ENCODE measurements at regions not wholly inside any gene's neighbourhood (a gene's known extent, or its start where the extent isn't known, plus 50 kb on each side); places are given as distances from the start of the nearest gene placed in this dataset.

DNA sequence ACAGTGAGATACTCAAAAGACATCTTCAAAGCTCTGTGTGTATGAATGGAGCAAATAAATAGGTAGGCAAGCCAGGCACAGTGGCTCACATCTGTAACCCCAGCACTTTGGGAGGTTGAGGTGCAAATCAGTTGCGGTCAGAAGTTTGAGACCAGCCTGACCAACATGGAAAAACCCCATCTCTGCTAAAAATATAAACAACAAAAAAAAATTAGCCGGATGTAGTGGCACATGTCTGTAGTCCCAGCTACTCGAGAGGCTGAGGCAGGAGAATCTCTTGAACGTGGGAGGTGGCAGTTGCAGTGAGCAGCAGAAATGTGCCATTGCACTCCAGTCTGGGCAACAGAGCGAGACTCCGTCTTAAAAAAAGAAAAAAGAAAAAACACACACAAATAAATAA, 945.1 kb upstream of the PIK3C3 start:
- DNase-seq: no peak

GRCh38 chr18:41004324-41004723, 950.7 kb upstream of the PIK3C3 start:
- no peak for DNase-seq

DNA sequence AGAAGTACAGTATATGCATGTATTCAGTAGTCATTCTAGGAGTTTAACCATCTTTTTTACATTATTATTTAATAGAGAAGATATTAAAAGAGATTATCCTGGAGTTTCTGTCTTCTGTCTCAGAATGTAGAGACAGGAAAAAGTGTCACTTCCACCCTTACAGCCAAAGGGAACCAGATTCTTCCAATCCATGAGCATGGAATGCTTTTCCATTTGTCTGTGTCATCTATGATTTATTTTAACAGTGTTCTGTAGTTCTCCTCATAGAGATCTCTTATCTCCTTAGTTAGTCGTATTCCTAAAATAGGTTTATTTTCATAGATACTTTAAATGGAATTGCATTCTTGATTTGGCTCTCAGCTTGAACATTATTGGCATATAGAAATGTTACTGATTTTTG, 959.5 kb upstream of the PIK3C3 start:
- DNase-seq: no peak

DNA sequence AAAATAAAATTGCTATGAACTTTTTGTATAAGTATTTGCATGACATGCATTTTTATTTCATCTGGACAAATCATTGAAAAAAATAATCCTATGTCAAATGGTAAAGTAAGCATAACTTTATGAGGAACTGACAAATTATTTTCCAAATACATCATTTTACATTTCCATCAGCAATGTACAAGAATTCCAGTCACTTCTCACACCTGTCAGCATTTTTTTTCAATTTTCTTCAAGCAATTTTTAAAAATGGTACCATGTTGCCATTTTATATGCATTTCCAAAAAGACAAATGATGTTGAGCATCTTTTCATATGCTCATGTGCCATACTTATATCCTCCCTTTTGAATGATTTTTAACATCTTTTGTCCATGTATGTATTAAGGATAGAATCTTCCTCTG, 961.7 kb upstream of the PIK3C3 start:
- no peak for DNase-seq

DNA sequence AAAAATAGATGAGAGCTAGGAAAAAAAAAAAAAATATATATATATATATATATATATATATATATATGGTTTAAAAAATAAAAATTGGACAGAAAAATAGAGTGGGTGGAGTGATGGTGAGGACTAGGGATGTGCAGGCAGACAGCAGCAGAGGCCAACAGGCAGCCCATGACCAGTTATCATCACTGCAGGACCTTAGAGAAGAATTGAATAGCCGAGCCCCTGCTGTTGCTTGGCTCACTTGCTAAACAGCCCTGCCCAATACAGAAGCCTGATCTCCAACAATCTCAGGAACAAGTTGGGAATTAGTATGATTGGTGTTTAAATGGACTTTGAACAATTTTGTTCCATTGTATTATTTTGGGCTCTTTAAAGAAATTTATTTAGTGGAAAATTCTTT, 967.5 kb upstream of the PIK3C3 start:
- no peak for DNase-seq

GRCh38 chr18:40985436-40985835, 969.6 kb upstream of the PIK3C3 start:
- DNase-seq: no peak

- no peak for DNase-seq
These were observed 970.2 kb upstream of the PIK3C3 start for GRCh38 chr18:40984856-40985255.

- no peak for DNase-seq
These were observed 971.2 kb upstream of the PIK3C3 start for GRCh38 chr18:40983835-40984234.

- DNase-seq: no peak
These were observed 974.9 kb upstream of the PIK3C3 start for GRCh38 chr18:40980171-40980570.

DNA sequence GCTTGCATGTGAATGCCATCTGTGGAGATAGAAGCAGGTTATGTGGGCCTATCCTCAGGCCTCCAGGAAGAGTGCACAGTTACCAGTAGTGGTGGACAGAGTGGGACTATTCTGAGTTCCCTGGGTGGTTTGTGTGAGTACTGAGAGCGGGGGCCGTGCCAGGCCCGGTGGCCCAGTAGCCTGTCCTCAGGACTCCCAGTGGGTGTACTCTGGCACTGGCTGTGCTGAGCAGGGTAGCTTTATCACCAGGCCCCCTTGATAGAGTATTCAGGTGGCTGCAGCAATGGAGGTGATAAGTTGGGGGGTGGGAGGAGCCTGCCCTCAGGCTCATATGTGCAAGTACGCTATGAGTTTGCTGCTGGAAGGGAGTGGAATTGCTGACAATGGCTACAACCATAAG, 979.0 kb upstream of the PIK3C3 start:
- DNase-seq: no peak

GRCh38 chr18:40974448-40974847, 980.6 kb upstream of the PIK3C3 start:
- no peak for DNase-seq

DNA sequence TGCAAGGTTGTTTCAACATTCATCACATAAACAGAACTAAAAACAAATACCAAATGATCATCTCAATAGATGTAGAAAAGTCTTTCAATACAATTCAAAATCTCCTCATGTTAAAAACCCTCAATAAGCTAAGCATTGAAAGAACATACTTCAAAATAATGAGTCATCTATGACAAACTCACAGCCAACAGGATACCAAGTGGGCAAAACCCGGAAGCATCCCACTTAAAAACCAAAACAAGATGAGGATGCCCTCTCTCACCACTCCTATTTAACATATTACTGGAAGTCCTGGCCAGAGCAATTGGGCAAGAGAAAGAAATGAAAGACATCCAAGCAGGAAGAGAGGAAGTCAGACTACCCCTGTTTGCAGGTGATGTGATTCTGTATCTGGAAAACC, 992.2 kb upstream of the PIK3C3 start:
- no peak for DNase-seq

GRCh38 chr18:40957533-40958070, 997.4 kb upstream of the PIK3C3 start:
- no peak for DNase-seq

DNA sequence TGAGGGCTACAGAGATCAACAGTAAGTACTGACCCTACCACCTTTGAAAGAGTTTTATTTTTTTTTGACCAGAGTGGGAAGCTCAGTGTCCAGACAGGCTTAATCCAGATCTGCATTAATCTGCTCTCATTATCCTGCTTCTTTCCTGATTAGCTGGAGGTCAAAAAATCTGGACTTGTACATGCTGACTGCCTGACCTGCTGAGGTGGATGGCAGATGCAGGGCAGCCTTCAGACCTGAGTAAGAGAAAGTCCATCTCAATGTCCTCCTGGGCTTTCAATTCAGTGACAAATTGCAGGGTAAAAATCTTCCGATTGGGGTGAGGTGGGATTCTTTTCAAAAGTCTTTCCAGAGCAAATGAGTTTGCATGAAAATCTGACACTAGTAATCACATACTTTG, 998.8 kb upstream of the PIK3C3 start:
- no peak for DNase-seq

DNA sequence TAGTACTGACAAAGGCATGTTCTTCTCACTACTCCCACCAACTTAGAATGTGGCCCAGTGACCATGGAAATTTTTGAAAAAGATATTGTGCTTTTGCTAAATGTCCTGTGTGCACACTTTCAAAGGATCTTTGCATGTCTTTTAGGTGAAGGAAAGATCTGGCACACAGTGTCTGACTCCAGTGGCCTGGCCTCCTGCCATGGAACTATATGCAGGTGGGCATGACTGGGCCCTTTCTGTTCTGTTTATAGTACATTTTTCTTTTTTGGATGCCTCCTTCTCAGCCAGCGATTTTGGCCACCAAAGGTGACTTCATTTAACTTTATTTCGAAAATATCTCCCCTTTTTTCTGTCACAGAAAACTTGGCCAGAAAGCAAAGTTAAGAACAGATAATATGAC, 999.7 kb upstream of the PIK3C3 start:
- DNase-seq: no peak

GRCh38 chr18:40949114-40949950, 1005.7 kb upstream of the PIK3C3 start:
- DNase-seq: no peak

DNA sequence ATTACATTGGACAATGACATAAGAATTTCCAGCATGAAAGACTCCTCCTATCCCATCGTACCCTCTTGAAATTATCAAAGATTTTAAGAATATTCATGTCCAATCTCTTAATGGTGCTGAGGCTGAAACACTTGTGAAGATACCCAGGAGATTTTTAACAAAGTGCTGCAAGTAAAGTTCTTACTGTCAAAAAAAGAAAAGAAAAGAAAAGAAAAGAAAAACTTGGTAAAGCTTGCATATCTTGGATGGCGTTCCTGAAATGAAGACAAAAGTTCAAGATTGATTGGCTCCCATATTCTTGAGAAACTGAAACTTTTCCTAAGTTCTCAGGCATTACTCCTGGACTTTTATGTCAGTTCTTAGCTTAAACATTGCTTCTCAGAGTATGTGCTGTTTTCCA, 1010.5 kb upstream of the PIK3C3 start:
- DNase-seq: no peak

- peak; percentile 11 for DNase-seq
These were observed 1015.1 kb upstream of the PIK3C3 start for GRCh38 chr18:40939656-40940515.

DNA sequence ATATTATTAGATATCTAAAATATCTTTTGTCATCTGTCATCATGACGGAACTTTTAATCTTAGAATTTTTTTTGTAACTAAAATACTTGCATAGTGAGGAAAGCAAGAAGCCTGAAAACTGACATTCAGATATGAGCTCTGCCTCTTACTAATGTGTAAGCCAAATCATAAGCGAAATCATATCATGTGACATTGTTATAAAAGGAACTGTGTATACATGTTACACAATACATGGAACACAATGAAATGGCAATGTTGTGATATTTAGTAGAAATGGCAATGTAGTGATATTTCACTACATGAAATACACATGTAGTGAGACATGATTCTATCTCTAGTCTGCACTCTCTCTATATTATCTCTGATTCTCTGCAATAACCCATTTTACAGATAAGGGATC, 1016.4 kb upstream of the PIK3C3 start:
- no peak for DNase-seq

DNA sequence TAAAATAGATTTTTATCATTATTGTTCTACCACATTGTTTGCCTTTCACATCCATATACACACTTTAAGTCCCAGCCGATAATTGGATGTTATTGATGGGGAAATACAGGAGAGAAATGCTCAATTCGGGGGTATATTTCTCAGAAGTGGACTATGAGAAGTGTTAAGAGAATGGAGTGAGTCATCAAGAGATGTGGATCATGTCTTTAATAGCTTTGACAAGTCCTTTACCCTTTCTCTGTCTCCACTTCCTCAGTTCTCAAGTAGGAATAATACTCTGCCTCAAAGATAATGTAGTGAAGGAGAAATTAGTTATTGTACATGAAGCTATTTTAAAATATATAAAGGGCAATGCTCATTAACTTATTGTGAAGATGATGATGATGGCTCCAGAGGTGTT, 1017.6 kb upstream of the PIK3C3 start:
- DNase-seq: no peak

DNA sequence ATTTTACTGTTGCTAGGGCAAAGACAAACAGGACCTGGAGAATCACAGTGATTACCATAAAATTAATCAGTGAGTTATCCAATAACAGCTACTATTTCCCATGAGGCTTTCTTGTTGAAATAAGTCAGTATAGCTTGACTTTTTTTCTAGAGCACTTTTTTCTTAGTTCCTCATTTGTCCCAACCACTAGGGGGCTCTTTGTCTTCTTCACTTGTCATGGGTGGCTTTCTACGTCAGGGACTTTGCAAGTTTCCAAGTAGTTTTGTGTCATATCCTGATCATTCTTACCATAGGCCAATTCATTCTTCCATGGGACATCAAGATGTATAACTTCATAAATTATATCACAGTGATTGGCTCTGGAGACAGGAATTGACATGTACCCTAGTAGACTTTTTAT, 1019.6 kb upstream of the PIK3C3 start:
- peak; percentile 2 for DNase-seq

DNA sequence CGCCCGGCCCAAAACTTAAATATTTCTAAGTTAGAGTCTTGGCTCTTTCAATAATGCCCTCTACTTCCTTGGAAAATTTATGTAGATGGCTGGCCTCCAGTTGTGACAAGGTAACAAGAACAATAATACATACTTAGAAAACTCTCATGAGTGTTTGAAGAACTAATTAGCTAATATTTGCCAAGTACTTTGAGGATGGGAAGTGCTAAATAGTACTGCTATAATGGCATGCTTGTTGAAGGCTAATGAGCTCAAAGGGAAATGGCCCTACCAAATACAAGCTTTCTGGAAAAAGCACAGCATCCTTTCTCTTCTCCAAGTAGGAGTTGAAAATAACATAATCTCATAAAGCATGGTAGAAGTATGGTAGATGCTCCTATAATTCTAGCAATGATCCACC, 1022.2 kb upstream of the PIK3C3 start:
- no peak for DNase-seq

DNA sequence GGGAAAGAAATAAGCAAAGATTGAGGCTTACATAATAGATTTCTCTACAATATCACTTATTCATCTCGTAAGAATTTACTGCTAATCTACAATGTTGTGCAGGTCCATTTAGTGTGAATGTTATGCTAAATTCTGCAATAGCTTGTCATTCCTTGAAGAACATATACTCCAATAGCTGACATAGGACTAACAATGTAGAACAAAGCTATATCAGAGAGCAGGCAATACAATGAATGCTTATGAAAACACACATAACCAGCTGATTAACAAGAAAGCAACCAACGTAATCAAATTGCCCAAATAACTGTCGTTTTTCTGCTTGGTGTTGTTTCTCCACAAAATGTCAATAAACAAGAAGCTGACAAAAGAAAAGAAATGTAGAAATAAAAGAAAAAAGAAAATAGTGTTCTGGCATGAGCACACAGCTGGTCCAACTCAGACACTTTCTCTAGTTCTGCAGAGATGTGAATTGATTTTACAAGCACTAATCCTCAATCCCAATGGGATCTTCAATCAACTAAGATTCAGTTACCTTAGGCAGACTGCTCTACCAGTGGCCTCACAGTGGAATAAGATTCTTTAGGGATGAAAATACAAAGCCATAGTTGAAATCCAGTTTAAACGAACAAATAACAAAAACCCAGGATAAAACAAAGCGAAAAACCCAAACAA, 1024.7 kb upstream of the PIK3C3 start:
- no peak for DNase-seq
